NCI-H82 treated with DMSO at 0.1 percent for 48 hours (cell line): ENCODE measurements at regions not wholly inside any gene's neighbourhood (a gene's known extent, or its start where the extent isn't known, plus 50 kb on each side); places are given as distances from the start of the nearest gene placed in this dataset.

Experiments
- DNase-seq: peaks from one replicate; lab custom pipeline; 2025; ENCODE audit not compliant: unreplicated experiment; lab: John Stamatoyannopoulos, UW

DNA sequence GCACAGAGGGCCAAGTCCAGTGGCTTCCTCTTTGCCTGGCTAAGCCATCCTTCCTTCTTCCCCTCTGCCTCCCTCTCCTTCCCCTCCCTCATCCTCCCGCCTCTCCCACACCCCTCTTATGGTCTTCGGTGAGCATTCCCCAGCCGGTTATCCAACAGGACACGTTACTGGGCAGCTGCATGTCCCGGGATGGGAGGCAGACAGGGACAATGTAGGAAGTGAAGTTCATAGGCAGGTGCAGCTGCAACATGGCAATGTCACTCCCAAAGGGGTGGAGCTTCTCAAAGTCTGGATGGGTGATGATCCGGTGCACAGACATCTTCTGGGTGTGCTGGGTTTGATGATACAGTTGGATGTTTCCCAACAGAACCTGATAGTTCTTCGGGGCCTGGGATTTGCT, 71.4 kb upstream of the SPTLC1 start:
- no peak for DNase-seq

DNA sequence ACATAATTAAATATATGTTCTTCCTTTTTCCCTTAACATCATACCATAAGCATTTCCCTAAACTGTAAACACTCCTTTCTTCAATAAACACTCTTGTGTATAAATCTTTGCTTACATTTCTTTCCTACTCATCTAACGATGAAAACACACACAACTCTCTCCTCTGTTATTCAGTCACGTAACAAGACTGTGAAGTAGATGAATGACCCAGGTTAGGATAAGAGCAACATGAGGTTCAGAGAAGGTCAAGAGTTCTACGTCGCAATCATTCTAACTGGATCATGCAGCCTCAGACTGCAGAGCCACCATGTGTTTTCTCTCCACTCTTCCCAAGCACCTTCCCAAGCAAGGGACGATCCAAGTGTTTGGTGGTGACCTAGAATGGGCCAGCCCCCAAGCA, 70.5 kb upstream of the SPTLC1 start:
- DNase-seq: no peak

DNA sequence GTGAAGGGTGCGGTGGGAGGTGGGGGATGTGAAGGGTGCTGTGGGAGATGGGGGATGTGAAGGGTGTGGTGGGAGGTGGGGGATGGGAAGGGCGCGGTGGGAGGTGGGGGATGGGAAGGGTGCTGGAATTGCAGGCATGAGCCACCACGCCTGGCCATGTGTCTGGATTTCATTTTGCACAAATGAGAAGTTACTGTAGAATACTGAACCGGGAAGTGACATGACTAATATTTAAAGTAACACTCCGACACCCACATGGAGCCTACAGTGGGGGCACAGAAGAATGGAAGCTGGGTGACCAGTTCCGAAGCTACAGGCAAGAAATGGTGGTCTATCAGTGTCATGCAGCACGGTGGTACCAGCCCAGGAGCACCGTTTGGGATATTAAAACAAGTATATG, 69.9 kb upstream of the SPTLC1 start:
- DNase-seq: no peak

DNA sequence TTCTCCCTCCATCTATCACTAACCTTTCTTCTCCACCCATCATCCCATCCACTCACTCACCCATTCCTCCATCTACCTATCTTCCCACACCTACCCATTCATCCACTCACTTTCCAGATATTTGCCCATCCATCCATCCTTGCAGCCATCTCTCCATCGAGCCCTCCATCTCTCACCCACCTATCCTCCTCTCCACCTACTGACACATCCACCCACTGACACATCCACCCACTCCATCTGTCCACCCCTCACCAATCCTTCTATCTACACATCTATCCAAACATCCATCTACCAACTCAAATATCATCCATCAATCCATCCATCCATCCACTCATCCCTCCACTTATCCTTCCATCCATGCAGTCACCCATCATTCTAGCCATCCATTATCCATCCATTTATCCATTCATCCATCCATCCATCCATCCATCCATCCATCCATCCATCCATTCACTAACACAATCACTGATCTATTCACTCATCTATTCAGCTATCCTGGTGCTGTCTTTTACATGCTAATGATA, 68.9 kb upstream of the SPTLC1 start:
- DNase-seq: no peak

DNA sequence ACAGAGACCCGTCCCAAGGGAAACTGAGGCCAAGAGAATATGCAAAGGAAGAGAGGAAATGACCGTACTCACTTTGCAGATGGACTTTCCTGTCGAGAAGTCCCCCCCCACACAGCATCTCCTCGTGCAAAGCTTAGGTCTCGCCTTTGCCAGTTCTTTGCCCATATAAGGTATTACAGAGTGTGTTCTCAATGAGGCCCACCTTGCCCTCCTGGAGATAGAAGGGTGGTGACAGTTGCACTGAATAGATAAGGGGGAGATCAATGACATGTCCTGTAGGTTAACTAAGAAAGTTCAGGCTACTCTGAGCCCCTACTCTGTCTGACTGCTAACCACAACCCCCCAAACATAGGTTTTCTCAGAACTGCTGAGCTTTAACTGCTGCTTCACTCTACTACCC, 68.2 kb upstream of the SPTLC1 start:
- DNase-seq: no peak

DNA sequence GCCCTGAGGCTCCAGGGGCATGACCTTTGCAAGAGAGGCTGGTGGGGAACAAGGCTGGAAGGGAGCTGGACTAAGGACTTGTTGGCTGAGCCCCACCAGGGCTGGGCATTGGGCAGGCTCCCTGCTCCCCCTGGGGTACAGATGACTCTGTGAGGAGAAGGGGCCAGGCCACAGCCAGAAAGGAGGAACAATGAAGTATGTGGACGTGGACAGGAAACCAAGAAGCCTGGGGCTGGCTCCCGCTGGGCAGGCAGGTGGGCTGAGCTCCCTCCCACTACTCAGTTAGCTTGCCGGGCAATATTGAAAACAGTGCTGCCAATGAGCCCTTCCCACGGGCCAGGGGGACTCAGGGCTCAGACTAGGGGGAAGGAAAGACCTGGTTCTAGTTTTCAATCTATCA, 66.1 kb upstream of the SPTLC1 start:
- no peak for DNase-seq

DNA sequence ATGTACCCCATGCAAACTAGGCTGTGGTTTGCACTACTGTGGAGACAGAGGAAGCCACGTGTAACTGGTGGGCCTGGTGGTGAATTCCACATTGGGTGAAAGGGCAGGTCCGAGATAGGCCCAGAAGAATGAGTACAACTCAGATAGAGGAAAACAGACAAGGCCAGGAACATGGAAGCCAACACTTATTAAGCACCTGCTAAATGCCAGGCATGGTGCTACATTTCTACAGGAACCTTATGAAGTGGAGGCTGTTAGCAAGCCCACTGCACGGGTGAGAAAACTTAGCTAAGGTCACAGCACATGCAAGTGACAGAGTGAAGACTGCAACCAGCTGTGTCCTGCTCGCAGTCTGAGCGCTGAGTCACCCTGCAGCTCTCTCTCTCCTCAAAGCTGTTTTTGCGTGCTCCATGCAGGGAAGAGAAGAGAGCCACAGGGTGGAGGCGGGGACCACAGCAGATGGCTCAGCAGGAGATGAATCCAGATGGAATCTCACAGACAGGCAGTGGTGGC, 65.5 kb upstream of the SPTLC1 start:
- DNase-seq: no peak

DNA sequence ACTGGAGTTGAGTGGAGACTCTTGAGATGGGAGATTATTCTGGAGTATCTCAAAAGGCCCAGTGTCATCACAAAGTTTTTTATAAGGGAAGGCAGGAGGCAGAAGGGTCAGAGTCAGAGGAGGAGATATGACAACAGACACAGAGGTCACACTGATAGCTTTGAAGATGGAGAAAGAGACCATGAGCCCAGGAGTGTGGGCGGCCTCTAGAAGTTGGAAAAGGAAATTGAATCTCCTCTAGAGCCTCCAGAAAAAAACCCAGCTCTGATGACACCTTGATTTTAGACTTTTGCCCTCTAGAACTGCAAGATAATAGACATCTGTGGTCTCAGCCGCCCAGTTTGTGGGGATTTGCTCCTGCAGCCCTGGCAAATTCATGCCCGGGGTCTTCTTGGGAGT, 64.8 kb upstream of the SPTLC1 start:
- no peak for DNase-seq

DNA sequence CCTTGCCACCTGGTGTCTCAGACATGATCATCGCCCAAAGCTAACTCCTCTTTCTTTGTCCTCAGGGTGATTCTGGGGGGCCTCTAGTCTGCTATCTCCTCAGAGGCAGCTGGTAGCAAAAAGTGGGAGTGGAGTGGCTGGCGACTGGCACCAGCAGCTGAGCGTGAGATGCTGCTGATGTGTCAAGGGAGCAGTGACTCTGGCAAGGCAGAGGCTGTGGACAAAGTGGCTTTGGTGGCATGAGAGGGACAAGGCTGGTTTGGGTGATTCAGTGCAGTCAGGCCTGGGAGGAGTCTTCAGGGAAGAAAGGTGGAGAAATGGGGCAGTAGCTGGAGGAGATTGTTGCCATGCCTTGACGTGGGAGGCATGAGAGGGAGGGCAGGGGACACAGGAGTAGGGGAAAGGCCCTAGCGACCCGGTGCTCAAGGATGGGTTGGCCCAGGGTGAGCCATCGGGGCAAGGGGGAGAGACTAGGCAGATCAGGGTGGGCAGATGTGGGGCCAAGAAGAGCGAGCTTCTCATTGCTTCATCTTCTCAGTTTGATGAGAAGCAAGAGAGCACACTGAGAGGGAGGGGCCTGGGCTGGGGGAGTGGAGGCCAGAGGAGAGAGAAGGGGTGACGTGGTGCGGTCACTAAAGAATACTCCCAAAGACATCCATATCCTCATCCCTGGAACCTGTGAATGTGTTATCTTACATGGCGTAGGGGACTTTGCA, 64.2 kb upstream of the SPTLC1 start:
- no peak for DNase-seq

DNA sequence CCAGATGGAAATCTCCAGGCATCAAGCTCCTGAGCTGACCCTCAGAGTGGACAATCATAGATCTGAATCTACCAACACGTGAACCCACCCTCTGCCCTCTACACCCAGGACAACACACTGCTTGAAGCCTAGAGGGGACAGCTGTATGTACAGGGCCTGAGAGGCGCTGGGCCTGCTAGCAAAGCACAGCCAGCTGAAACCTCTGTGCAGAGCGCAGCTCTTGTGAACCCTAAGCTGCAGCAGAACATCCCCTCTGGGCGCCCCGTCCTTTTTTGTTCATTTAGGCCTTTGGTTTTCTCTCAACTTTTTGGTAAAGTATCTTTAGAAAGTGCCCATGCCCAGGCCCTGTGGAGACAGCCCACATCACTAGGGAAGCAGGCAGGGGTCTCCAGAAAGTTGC, 62.4 kb upstream of the SPTLC1 start:
- no peak for DNase-seq

DNA sequence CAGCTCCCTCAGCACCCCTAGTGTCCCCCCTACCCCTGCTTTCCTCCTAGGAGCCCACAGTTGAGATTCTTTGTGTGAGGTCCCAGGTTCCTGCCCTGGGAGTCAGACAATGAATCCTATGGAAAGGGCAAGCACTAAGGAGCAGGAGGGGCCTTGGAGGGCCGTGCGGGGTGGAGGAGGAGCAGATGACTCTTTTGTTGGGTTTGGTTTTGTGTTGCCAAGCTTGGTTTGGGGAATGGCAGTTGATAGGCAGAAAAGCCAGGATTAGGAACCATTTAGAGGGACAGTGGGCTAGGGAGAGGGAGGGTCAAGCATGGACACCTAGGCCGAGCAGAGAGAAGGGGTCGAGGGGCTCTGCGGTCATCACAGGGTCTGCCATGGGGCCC, 61.6 kb upstream of the SPTLC1 start:
- DNase-seq: no peak

DNA sequence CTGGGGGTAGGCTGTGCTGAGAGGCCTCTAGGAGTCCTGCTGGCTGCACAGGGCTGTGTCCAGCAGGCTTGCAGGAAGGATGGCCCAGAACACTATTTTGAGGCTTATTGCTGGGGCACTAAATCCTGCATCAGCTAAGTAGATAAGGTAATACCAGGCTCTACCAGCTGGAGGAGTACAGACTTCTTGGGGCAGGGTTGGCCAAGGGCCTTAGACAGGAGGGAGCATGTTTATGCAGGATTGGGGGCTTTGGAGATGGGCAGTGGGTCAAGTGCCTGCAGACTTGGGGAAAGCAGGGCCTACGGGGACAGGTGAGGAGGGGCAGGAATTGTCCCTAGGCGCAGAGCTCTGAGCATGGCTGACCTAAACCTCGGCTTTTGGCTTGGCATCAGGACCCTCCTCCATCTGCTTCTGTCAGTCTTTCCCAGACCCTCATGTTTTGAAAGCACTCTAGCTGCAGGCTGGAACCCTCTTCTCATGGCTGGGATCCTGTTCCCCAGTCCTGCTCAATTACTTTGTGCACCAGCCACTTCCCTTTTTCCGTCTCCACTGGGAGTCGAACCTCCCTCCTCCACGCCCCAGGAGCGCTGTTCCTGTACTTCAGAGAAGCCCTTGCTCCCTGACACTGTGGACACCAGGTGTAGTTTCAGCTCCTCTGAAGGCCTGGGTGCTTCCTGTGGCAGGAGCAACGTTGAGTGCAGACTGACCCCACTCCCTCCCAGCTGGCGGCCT, 61.0 kb upstream of the SPTLC1 start:
- DNase-seq: no peak

DNA sequence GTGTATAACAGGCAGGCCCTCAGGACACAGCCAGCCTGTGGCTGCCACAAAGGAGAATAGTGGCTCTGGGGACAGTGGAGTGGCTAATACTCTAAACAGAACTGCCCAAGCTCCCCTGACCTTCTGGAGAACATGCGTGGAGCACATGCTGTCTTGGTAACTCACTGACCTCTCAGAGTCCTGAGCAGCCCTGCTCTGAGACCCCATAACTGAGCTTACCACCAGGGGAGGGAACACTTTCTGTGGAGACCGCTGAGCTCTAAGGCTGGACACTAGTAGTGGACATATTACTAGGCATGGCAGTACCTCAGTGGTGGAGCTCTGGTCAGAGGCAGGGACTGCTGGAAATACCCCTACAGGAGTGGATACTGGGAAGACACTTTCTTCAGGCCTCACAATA, 60.2 kb upstream of the SPTLC1 start:
- no peak for DNase-seq

DNA sequence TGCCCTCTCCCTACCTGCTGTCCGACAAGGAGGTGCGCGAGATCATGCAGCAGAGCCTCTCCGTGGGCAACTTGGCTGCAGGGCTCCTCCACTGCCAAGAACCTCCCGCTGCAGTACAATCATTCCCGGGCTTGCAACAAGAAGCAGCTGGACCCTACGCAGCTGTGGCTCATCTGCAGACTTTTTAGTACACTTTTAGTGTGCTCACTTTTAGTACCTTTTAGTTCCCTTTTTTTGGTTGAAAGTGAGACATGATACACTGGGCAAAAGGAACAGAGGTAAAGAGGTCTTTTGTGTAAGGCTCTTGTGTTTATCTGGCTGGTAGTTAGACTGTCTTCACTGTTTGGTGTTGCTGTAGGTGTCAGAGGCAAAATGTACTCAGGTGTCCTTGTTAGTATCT, 58.1 kb upstream of the SPTLC1 start:
- DNase-seq: no peak

DNA sequence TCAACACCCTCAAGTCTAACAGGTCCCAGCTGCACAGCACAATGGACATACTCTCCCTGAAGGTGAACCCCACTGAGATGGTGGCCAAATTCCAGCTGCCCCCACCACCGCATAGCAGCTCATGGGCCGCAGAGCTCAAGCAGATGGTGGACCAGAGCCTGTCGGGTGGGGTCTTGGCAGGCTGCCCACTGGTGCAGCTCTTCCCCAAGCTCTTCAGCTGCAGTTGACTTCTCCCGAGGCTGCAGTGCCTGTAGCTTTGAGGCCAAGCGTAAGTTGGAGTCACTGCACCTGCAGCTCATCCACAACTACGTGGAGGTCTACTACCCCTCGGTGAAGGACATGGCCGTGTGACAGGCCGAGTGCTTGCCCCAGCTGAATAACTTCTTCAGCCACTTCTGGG, 56.6 kb upstream of the SPTLC1 start:
- DNase-seq: no peak

DNA sequence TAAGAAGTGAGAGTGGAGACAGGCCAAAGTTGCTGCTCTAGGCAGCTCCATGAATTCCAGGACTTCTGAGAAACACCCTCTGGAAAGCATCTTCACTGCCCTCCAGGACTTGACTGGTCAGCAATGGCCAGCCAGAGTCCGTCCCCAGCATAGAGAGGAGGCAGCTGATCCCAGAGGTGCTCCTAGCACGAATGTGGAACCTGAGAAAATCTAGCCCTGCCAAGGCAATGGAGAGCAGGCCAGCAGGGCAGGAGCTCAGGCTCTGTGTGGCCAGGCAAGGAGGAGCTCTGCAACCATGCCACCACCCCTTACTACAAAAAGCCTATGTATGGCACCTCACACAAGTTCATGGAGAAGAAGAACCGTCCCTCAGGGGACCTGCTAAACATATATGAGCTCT, 56.1 kb upstream of the SPTLC1 start:
- DNase-seq: no peak

DNA sequence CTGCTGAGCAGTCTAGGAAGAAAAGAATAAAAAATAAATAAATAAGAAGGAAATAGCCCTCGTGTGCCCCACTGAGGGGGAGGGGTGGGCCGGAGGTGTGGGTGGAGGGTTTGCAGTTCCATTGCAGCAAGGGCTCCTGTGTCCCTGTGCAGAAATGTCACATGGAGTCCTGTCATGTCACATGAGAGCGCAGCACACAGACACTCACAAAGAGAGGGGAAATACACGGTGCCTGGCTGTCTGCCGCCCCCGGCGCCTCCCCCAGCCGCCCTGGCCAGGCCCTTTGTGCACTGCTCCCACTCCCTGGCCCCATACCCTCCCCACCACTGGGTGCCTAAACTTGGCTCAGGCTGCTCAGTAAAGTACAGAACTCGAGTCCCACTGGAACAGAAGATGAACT, 55.6 kb upstream of the SPTLC1 start:
- no peak for DNase-seq

DNA sequence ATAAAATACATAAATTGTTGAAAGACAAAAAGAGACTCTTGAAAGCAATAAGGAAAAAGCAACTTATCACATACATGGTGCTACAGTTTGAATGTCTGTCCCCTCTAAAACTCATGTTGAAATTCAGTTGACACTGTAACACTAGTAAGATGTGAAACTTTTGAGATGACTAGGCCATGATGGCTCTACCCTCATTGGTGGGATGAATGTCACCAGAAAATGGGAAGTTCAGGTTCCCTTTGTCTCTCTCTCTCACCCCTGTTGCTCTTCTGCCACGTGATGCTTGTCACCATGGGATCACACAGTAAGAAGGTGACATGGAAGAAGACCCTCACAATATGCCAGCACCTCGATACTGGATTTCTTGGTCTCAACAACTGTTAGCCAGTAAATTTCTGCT, 50.3 kb upstream of the SPTLC1 start:
- no peak for DNase-seq
